Omental fat pad (tissue), 3 donors: ENCODE measurements at regions not wholly inside any gene's neighbourhood (a gene's known extent, or its start where the extent isn't known, plus 50 kb on each side); places are given as distances from the start of the nearest gene placed in this dataset.

Experiments
- ATAC-seq: fragments of 150-250 bp; one replicate; pipeline ENCODE4 v1.9.1; 2016; ENCODE audit warnings: mild to moderate bottlenecking, moderate library complexity; ENCODE audit not compliant: low FRiP score
- DNase-seq: peaks from one replicate; pipeline ENCODE4 v3.0.0-alpha.2; 2019; ENCODE audit warnings: low spot score
- CTCF ChIP-seq, 3 donors: fragments of 450-650 bp; IDR thresholded peaks; one replicate each; pipeline ENCODE4 v1.5.1; 2016 to 2017; ENCODE audit warnings: antibody characterized with exemption in 3 of 3, mild to moderate bottlenecking in 3 of 3, moderate library complexity in 2 of 3

GRCh38 chr20:50325651-50326050 is 135.0 kb downstream of the CEBPB start:
- TF ChIP-seq CTCF (IDR thresholded peaks at IDR 0.05): no peak
- ATAC-seq (no peak), DNase-seq (no peak)

DNA sequence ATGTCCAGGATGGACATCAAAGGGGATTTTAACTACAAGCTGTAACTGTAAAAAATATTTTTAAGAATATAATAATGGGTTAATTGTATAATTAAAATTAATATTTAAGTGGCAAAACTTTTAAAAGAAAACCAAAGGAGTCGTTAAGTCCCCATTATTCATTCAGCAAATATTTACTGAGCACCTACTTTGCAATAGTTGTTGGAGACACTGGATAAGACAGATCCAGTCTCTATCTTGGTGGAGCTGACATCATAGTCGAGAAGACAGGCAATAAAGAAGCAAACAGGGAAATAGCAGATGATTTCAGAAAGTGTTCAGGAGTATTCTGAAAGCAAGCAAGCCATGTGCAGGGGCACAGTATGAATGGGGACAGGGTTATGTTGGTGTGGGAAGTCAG is 137.0 kb downstream of the CEBPB start:
- no peak for ATAC-seq

DNA sequence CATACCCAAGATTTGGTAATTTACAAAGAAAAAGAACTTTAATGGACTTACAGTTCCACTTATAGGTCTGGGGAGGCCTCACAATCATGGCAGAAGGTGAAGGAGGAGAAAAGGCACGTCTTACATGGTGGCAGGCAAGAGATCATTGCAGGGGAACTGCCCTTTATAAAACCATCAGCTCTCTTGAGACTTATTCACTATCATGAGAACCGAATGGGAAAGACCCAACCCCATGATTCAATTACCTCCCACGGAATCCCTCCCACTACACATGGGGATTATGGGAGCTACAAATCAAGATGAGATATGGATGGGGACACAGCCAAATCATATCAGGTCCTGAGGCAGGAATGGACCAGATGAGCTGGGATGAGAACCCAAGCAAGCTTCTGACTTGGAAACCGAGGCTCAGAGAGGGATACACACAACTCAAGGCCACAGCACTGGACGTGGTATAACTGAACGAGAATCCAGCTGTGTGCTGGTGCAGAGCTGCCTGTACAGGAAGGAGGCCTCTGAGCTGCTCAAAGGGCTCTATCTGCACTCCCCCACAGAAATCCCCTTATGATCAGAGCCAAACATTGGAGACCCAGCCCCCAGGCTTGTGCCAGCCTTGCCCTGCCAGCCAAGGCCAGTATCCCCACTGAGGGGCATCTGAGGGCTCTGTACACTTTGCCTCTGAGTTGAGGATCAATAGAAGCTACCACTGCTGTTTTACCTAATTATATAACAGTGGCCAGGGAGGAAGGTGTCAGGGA is 137.8 kb downstream of the CEBPB start:
- DNase-seq (no peak), ATAC-seq (no peak)
- no peak for TF ChIP-seq CTCF (IDR thresholded peaks at IDR 0.05)

More for the DNA sequence above, 137.0 kb downstream of the CEBPB start:
- no peak for TF ChIP-seq CTCF (IDR thresholded peaks at IDR 0.05)
- no peak for DNase-seq

DNA sequence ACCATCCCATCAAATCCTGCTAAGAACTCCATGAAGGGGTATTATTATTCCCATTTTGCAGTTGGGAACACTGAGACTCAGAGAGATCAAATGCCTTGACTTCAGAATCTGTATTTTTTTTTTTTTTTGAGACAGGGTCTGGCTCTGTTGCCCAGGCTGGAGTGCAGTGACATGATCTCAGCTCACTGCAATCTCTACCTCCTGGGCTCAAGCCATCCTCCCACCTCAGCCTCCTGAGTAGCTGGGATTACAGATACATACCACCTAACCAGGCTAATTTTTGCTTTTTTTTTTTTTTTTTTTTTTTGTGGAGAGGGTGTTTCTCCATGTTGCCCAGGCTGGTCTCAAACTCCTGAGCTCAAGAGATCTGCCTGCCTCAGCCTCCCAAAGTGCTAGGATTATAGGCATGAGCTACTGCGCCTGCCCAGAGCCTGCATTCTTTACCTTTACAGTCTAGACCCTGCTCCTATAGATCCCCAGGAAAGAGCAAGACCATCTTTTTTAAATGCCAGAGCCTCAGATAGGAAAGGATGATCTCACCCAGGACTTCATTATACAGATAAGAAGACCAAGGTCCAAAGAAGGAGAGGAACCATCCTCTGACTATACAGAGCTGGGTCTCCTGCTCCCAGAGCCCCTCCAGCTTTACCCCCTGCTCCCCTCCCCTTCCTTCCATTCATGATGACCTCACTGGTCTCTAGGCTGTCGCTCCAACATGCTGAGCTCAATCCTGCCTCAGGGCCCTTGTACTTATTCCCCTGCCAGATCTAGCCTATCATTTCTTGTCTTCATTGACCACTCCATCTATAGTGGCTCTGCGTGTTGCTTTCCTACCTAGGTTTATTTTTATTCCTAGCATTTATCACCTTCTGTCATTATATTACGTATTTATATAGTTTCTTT is 138.6 kb downstream of the CEBPB start:
- DNase-seq: no peak
- ATAC-seq: no peak

GRCh38 chr20:50329981-50330503 is 139.4 kb downstream of the CEBPB start:
- DNase-seq (no peak), ATAC-seq (no peak)

More for the DNA sequence above, 138.6 kb downstream of the CEBPB start:
- no peak for TF ChIP-seq CTCF (IDR thresholded peaks at IDR 0.05)

More at GRCh38 chr20:50329981-50330503, 139.4 kb downstream of the CEBPB start:
- no peak for TF ChIP-seq CTCF (IDR thresholded peaks at IDR 0.05)
